ENCODE measurements at regions not wholly inside any gene's neighbourhood (a gene's known extent, or its start where the extent isn't known, plus 50 kb on each side); places are given as distances from the start of the nearest gene placed in this dataset.

DNA sequence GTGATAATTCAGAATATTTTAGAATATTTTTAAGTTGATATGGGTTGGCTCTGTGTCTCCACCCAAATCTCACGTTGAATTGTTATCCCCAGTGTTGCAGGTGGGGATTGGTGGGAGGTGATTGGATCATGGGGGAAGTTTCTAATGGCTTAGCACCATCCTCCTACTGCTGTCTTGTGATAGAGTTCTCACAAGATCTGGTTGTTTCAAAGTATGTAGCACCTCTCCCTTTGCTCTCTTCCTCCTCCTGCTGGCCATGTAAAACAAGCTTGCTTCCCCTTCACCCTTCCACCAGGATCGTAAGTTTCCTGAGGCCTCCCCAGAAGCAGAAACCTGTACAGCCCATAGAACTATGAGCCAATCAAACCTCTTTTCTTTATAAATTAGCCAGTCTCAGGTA lies 214.6 kb upstream of the C9orf72 start:
- Histone ChIP-seq H3K4me1 (ENCODE audit: low read length) (peaks cover 8% of the 10 kb centered on the region), H3K79me2 (ENCODE audit: low read length) (no peaks in the 10 kb centered on the region), H3K27ac (ENCODE audit: low read length) (no peak overlapping the region), H3K4me3 (ENCODE audit: low read length) (no peak overlapping the region), H3K9me3 (ENCODE audit: insufficient read depth, low read length) (no peaks in the 10 kb centered on the region), H3K27me3 (ENCODE audit: low read depth, low read length) (no peaks in the 10 kb centered on the region), H4K20me1 (ENCODE audit: insufficient read depth, low read length) (no peaks in the 10 kb centered on the region), H3K36me3 (replicated peaks; ENCODE audit: low read depth, low read length) (no peaks in the 10 kb centered on the region), H2AFZ (ENCODE audit: low read depth, low read length) (no peak overlapping the region), H3K9ac (ENCODE audit: low read length) (no peak overlapping the region), H3K4me2 (ENCODE audit: low read length) (no peak overlapping the region)
- TF ChIP-seq, protein P1, sequence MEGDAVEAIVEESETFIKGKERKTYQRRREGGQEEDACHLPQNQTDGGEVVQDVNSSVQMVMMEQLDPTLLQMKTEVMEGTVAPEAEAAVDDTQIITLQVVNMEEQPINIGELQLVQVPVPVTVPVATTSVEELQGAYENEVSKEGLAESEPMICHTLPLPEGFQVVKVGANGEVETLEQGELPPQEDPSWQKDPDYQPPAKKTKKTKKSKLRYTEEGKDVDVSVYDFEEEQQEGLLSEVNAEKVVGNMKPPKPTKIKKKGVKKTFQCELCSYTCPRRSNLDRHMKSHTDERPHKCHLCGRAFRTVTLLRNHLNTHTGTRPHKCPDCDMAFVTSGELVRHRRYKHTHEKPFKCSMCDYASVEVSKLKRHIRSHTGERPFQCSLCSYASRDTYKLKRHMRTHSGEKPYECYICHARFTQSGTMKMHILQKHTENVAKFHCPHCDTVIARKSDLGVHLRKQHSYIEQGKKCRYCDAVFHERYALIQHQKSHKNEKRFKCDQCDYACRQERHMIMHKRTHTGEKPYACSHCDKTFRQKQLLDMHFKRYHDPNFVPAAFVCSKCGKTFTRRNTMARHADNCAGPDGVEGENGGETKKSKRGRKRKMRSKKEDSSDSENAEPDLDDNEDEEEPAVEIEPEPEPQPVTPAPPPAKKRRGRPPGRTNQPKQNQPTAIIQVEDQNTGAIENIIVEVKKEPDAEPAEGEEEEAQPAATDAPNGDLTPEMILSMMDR (IDR thresholded peaks at IDR 0.05; ENCODE audit: low read depth, low read length), result no peak
- TF ChIP-seq EZH2phosphoT487 (IDR thresholded peaks at IDR 0.05; ENCODE audit: low read depth), result no peak

DNA sequence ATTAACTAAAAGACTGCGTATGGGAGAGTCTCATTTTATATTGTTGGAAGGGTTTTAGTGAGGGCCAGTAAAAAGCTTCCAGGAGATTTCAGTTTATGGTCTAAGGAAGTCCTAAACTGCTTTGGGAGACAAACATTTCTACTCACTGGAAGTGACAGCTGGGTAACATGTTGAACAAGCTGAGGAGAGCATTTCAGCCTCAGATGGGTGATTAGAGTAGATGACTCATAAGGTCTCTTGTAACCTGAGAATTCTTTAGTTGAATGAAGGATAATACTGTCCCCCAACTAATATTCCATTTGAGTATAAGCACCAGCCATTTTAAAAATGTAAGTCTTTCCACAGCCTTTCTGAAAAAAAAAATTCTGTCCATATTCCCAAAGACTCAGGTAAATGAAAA lies 218.0 kb upstream of the C9orf72 start:
- Histone ChIP-seq H3K27me3 (ENCODE audit: low read depth, low read length) (no peaks in the 10 kb centered on the region), H3K36me3 (replicated peaks; ENCODE audit: low read depth, low read length) (no peaks in the 10 kb centered on the region), H4K20me1 (ENCODE audit: insufficient read depth, low read length) (no peaks in the 10 kb centered on the region), H3K4me2 (ENCODE audit: low read length) (no peak overlapping the region), H2AFZ (ENCODE audit: low read depth, low read length) (no peak overlapping the region), H3K79me2 (ENCODE audit: low read length) (no peaks in the 10 kb centered on the region), H3K4me3 (ENCODE audit: low read length) (no peak overlapping the region), H3K27ac (ENCODE audit: low read length) (no peak overlapping the region), H3K4me1 (ENCODE audit: low read length) (peaks cover 5% of the 10 kb centered on the region), H3K9me3 (ENCODE audit: insufficient read depth, low read length) (no peaks in the 10 kb centered on the region), H3K9ac (ENCODE audit: low read length) (no peak overlapping the region)
- TF ChIP-seq, protein P1 (IDR thresholded peaks at IDR 0.05; ENCODE audit: low read depth, low read length), result no peak
- no peak for TF ChIP-seq EZH2phosphoT487 (IDR thresholded peaks at IDR 0.05; ENCODE audit: low read depth)

DNA sequence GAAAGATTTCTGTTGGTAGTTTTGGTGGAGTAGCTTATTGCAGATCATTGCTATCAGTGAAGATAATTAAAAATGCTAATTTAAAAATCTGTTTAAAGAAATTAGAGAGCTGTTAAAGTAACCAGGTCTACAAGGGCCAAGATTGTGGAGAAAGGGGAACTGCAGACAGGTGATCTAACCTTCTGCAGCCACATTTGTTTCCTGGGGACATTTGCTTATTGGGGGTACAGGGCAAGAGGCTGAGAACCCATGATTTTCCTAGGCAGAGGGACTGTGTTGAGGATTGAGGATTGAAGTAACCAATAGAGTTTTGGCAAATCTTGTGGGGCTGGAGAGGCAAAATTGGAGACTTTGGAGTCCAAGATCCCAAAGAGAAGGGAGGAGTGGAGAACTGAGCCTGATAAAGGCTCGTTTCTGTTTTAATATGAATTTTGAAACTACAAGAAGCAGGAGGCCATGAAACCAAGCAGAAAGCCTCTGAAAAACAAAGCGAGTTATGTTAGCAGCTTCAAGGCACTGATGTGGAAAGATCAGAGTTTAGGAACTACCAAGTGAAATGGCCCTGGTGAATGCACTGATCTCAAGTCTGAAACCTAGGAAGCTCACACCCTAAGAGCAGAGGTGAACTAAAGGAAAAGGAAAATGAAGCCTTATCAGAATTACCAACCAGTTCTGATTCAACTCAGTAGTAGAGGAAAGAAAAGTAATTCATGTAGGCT lies 219.8 kb upstream of the C9orf72 start:
- no peaks in the 10 kb centered on the region for H3K27me3 ChIP-seq (ENCODE audit: low read depth, low read length)
- H3K36me3 ChIP-seq (replicated peaks; ENCODE audit: low read depth, low read length), result no peaks in the 10 kb centered on the region
- peaks cover 5% of the 10 kb centered on the region for H3K4me1 ChIP-seq (ENCODE audit: low read length)
- TF ChIP-seq, protein P1 (IDR thresholded peaks at IDR 0.05; ENCODE audit: low read depth, low read length), result no peak
- TF ChIP-seq EZH2phosphoT487 (IDR thresholded peaks at IDR 0.05; ENCODE audit: low read depth), result no peak
- no peaks in the 10 kb centered on the region for H3K9me3 ChIP-seq (ENCODE audit: insufficient read depth, low read length)
- no peak overlapping the region for H2AFZ ChIP-seq (ENCODE audit: low read depth, low read length)
- no peak overlapping the region for H3K9ac ChIP-seq (ENCODE audit: low read length)
- H3K27ac ChIP-seq (ENCODE audit: low read length), result no peak overlapping the region
- no peak overlapping the region for H3K4me3 ChIP-seq (ENCODE audit: low read length)
- no peaks in the 10 kb centered on the region for H4K20me1 ChIP-seq (ENCODE audit: insufficient read depth, low read length)
- peak overlapping the region; percentile 3; the same call in 1 of the 2 replicates for H3K4me2 ChIP-seq (ENCODE audit: low read length)
- no peaks in the 10 kb centered on the region for H3K79me2 ChIP-seq (ENCODE audit: low read length)

DNA sequence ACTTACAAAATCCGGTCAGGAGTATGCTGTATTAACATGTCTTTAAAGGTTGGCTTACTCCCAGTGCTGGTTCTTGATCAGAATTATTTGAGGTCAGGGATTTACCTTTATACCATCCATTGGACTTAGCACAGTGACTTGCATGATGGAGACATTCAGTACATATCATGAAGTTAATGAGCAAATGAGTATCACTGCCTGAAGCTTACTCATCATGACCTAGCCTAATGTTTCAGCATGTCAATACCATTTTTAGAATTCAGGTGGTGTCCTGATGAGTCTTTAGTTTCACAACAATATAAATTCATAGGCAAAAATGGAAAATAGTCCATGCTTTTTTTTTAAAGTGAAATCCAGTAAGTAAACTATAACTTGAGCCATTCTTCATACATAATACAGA lies 226.0 kb upstream of the C9orf72 start:
- Histone ChIP-seq H4K20me1 (ENCODE audit: insufficient read depth, low read length) (no peaks in the 10 kb centered on the region), H3K4me1 (ENCODE audit: low read length) (peaks cover 6% of the 10 kb centered on the region; the same call in 1 of the 2 replicates), H3K79me2 (ENCODE audit: low read length) (no peaks in the 10 kb centered on the region), H2AFZ (ENCODE audit: low read depth, low read length) (no peak overlapping the region), H3K27ac (ENCODE audit: low read length) (no peak overlapping the region), H3K4me3 (ENCODE audit: low read length) (no peak overlapping the region), H3K9ac (ENCODE audit: low read length) (no peak overlapping the region), H3K4me2 (ENCODE audit: low read length) (no peak overlapping the region), H3K9me3 (ENCODE audit: insufficient read depth, low read length) (no peaks in the 10 kb centered on the region), H3K27me3 (ENCODE audit: low read depth, low read length) (no peaks in the 10 kb centered on the region), H3K36me3 (replicated peaks; ENCODE audit: low read depth, low read length) (no peaks in the 10 kb centered on the region)
- TF ChIP-seq, protein P1 (IDR thresholded peaks at IDR 0.05; ENCODE audit: low read depth, low read length), result no peak
- no peak for TF ChIP-seq EZH2phosphoT487 (IDR thresholded peaks at IDR 0.05; ENCODE audit: low read depth)
